GM12874 (cell line): ENCODE measurements at regions not wholly inside any gene's neighbourhood (a gene's known extent, or its start where the extent isn't known, plus 50 kb on each side); places are given as distances from the start of the nearest gene placed in this dataset.

Experiments
- TF ChIP-seq, protein P1 (sequence below): IDR thresholded peaks from 2 replicates; pipeline ENCODE4 v1.5.1; 2011; ENCODE audit warnings: low read depth, mild to moderate bottlenecking, control low read depth, low read length, moderate library complexity; ENCODE audit not compliant: insufficient read depth

DNA sequence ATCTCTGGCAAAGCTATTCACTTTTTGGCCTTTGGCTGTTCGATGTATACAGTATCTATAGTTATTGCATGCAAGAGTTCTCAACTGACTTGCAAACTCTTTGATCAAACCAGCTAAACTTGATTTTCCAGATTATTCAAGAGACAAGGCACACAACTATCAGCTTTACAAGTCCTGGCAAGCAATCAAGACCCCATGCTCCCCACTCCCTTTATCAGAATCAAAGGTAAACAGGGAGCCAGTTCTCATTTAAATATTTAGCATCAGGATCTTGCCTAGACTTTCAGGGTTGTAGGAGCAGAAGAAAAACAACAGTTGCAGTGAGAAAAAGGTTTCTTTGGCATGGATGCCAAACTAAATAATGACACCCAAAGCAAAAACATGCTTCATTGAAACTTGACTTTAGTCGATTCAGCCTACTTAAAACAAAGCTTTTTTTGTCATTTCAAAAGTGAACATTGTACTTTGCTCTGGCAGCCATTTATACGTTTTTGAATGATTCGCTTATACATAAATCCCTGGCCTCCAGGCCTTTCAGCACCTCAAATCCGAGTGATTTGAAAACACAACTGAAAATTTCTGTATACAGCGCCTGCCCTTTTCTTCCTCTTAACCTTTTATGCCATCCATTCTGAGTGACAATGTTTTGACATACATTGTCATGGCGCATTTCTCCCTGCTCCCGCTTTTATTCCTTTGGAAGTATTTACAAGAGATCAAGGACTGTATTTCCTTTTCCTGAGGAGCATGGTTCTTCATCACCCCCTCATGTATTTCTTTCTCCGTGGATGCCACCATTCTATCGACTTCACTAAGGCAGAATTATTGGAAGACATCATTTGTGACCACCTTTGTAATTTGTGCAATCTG is 340.8 kb downstream of the KLF5 start:
- TF ChIP-seq, protein P1, sequence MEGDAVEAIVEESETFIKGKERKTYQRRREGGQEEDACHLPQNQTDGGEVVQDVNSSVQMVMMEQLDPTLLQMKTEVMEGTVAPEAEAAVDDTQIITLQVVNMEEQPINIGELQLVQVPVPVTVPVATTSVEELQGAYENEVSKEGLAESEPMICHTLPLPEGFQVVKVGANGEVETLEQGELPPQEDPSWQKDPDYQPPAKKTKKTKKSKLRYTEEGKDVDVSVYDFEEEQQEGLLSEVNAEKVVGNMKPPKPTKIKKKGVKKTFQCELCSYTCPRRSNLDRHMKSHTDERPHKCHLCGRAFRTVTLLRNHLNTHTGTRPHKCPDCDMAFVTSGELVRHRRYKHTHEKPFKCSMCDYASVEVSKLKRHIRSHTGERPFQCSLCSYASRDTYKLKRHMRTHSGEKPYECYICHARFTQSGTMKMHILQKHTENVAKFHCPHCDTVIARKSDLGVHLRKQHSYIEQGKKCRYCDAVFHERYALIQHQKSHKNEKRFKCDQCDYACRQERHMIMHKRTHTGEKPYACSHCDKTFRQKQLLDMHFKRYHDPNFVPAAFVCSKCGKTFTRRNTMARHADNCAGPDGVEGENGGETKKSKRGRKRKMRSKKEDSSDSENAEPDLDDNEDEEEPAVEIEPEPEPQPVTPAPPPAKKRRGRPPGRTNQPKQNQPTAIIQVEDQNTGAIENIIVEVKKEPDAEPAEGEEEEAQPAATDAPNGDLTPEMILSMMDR, result no peak

DNA sequence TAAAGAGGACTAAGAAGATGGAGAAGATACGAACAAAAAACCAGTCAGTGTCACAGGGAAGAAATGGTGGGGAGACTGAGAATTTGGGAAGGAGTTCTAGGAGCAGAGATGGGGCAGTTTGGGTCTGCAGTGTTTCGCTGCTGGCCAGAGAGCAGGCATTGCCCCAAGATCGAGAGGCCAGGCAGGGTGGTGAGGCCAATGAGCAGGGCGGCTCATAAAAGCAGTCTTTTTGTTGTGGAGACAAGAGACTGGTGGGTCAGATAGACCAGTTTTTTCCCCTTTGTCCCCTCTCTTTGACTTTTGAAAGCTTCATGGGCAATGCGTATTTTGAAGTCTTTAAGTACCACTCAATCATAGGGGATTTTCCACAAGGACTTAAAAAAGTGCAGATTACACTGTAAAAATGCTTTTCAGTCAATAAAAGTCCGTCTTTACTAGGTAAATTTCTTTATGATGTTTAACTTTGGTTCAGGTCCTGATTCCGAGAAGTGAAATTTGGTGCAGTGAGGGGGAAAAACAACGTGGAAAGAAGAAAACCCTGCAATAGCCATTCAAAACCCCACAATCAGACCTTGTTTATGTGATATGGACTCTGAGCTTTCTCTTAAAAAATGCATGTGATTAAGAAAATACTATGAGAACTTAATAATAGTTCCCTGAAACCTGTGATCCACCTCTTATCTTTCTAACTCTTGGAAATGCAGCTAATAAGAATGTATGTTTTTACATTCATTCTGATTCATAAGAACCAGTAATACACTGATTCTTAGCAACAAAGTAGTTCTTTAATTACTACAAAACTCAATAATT is 338.9 kb downstream of the KLF5 start:
- TF ChIP-seq, protein P1, result no peak

DNA sequence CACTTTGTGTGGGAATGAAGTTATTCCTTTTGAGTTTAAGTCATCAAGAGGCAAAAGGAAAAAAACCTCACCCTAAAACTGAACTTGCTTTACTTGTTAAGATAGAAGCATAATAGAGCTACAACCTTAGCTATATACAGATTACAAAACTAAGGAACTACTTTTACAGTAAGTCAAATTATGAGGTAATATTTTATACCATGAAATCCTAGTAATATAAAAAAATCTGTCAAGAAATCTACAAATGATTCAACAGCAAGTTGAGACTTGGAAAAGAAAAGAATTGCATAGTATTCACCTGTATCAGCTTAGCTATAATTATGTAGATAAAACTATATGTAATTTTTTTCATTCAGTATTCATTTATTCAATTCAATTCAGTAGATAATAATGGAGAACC is 335.3 kb downstream of the KLF5 start:
- TF ChIP-seq, protein P1, result no peak

DNA sequence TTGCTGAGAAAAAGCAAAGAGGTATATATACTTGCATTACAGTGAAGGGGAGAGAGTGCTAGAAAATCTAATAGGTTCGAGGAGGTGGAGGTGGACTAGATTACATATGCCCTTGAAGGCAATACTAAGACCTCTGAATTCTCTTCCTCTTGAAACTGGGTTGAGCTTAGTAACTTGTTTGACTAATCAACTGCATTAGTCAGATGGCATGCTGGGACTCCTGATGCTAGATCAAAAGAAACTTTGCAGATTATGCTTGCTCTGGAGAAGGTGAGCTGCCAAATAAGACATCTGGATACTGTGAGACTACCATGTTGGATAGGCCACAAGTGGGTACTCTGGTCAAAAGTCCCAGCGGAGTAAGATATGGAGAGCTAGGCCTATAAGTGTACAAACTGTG is 331.3 kb downstream of the KLF5 start:
- TF ChIP-seq, protein P1, result no peak

DNA sequence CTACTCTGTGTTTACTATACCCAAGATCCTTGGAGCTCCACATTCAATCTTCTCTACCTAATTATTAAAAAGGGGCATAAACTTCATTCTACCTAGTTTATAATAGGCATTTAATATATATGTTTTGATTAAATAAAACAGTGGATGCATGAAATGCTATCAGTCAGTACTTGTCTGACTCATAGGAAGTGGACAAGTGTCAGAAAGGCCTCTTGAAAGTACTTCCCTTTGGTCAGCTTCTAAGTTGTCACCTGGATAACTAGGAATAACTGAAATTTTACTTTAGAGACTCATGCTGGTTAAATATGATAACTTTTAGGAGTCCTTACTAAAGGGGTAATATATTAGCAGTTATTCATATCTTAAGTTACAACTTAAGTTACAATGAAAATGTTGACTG is 329.8 kb downstream of the KLF5 start:
- TF ChIP-seq, protein P1, result no peak

DNA sequence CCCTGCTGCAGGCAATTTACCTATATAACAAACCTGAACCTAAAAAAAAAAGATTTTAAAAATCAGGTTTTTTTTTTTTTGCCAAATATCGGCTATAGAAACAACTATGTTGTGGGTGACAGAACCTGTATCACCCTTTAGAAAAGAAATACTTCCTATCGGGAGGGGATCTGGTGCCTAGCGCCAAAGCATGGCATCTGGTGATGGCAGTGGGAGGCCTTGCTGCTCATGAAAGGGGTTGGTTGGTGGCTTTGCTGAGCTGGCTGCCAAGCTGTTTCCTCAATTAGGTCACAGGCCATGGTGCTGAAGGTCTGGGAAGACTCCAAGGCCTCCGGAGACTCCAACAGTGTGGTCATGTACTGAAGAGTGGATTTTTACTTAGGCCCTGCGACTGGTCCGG is 328.5 kb downstream of the KLF5 start:
- TF ChIP-seq, protein P1, result no peak

DNA sequence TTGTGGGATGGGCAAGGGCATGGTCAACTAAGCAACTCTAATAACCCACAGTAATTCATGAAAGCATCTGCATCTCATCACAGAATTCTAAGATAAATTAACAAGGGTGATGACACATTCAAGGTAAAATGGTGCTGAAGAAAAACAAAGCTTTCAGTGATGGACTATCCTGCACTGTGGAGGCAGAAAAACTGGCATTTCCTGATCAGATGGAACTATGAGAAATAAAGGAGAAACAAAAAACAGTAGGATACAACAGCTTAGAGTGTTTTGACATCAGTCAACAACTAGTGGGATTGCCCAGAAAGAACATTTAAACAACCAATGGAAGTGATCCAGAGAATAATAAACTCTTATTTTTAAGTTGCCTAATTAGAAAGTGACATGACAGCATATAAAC is 327.0 kb downstream of the KLF5 start:
- TF ChIP-seq, protein P1, result no peak
